ENCODE measurements at regions not wholly inside any gene's neighbourhood (a gene's known extent, or its start where the extent isn't known, plus 50 kb on each side); places are given as distances from the start of the nearest gene placed in this dataset.

- TF ChIP-seq EZH2phosphoT487 (IDR thresholded peaks at IDR 0.05; ENCODE audit: borderline replicate concordance, low read depth) (no peak), CTCF (IDR thresholded peaks at IDR 0.05) (no peak), TEAD4 (IDR thresholded peaks at IDR 0.05; ENCODE audit: borderline replicate concordance, insufficient read depth) (no peak), JUND (IDR thresholded peaks at IDR 0.05) (no peak), MXI1 (IDR thresholded peaks at IDR 0.05; ENCODE audit: low read depth, low read length) (no peak), SIN3A (IDR thresholded peaks at IDR 0.05; ENCODE audit: borderline replicate concordance, low read depth, low read length) (no peak)
Observed at GRCh38 chr5:45779874-45780671, 83.9 kb upstream of the HCN1 start.
